GM19240 (cell line): ENCODE measurements at regions not wholly inside any gene's neighbourhood (a gene's known extent, or its start where the extent isn't known, plus 50 kb on each side); places are given as distances from the start of the nearest gene placed in this dataset.
"Not testable (repeated sequence)": the region's sequence is repeated elsewhere in the genome, so short reads cannot be mapped to it uniquely, and the experiment has no call there.

Experiments used
- DNase-seq: peaks from one replicate; pipeline ENCODE4 v3.0.0; 2011; ENCODE audit warnings: low spot score; ENCODE audit not compliant: insufficient read length

DNA sequence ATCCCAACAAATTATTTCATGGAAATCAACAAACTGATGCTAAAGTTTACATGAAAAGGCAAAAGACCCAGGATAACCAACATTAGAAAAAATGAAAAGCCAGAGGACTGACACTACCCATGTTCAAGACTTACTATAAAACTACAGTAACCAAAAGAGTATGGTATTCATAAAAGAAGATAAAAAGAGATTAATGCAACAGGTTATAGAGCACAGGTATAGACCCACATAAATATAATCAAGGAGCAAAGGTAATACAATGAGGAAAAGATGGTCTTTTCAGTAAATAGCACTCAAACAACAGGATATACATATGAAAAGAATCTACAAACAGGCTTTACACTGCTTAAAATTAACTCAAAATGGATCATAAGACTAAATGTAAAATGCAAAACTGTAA, 1342.7 kb downstream of the UQCRFS1 start:
- no peak for DNase-seq

DNA sequence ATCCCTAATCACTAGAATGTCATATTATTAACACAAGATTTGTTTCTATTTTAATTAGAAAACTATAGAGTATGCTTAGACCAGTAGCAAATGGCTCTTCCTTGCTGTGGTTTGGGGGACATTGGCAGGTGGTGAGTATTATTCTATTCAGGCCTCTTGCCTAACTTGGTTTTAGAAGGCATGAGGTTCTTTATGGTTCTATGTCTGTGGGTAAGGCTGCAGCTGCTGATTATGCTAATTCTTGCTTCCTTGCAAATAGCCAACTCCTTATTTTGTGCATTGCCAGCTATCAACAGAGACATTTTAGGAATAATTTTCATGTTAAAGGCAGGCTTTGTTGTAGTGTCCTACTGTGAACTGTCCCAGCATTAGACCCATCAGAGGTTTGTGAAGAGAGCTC, 1344.9 kb downstream of the UQCRFS1 start:
- no peak for DNase-seq

DNA sequence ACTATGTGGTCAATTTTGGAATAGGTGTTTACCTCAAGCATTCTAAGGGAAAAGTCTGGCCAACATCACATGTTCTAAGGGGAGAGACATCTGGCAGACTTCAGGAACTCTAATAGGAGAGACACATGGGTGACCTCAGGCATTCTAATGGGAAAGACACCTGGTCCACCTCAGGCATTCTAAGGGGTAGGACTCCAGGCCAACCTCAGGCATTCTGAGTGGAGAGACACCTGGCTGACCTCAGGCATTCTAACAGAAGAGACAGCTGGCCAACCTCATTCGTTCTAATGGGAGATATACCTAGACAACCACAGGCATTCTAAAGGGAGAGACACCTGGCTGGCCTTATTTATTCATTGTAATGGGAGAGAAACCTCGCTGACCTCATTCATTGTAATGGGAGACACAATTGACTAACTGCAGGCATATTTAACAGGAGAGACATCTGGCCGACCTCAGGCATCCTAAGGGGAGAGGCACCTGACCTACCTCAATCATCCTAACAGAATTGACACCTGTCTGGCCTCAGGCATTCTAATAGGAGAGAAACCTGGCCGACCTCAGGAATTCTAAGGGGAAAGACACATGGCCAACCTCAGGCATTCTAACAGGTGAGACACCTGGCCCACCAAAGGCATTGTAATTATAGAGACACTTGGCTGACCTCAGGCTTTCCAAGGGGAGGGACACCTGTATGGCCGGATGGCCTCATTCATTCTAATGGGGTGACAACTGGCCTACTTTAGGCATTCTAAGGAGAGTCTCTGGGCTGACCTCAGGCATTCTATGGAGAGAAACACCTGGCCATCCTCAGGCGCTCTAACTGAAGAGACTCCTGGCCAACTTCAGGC, 1346.8 kb downstream of the UQCRFS1 start:
- DNase-seq, result no peak

DNA sequence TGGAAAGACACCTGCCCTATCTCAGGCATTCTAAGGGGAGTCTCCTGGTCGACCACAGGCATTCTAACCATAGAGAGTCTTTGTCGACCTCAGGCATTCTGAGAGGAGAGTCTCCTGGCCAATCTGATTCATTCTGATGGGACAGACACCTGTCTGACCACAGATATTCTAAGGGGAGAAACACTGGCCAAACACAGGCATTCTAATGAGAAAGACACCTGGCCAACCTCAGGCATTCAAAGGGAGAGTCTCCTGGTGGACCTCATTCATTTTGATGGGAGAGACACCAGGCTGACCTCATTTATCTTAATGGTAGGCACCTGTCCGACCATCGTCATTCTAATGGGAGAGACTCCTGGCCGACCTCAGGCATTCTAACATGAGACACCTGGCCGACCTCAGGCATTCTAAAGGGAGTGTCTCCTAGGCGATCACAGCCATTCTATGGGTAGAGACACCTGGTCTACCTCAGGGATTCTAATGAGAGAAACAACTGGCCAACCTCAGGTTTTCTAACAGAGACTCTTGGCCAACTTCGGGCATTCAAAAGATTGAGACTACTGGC, 1351.5 kb downstream of the UQCRFS1 start:
- DNase-seq, result no peak

DNA sequence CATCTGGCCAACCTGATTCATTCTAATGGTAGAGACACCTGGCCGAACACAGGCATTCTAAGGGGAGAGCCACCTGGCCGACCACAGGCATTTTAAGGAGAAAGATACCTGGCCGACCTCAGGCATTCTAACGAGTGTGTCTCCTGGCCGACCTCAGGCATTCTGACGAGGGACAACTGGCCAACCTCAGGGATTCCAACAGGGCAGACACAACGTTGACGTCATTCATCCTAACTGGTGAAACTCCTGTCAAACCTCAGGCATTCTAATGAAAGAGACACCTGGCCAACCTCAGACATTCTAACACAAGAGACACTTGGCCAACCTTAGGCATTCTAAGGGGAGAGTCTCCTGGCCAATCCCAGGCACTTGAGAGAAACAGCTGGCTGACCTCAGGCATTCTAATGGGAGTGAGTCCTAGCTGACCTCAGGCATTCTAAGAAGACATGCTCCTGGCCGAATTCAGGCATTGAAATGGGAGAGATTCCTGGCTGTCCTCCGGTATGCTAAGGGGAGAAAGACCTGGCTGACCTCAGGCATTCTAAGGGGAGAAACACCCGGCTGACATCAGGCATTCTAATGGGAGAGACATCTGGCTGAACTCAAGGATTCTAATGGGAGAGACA, 1352.5 kb downstream of the UQCRFS1 start:
- no peak for DNase-seq

DNA sequence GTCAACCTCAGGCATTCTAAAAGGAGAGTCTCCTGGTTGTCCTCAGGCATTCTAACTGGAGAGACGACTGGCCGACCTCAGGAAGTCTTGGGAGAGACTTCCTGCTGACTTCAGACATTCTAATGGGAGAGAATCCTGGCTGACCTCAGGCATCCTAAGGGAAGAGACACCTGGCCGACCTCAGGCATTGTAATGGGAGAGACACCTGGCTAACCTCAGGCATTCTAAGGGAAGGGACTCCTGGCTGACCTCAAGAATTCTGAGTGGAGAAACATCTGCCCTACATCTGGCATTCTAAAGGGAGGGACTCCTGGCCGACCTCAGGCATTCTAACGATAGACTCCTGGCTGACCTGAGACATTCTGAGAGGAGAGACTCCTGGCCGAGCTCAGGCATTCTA, 1353.3 kb downstream of the UQCRFS1 start:
- DNase-seq, result no peak

DNA sequence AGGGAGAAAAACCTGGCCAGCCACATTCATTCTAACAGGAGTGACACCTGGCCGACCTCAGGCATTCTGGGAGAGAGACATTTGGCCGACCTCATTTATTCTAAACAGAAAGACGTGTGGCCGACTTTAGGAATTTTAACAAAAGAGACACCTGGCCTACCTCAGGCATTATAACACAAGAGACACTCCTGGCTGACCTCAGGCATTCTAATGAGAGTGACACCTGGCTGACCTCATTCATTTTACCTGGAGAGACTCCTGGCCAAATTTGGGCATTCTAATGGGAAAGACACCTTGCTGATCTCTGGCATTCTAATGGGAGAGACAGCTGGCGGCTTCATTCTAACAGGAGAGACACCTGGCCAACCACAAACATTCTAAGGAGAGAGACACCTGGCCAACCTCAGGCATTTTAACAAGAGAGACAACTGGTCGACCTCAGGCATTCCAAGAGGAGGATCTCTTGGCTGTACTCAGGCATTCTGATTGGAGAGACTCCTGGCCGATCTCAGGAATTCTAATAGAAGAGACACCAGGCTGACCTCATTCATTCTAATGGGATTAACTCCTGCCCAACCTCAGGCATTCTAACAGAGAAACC, 1353.9 kb downstream of the UQCRFS1 start:
- DNase-seq, result no peak

DNA sequence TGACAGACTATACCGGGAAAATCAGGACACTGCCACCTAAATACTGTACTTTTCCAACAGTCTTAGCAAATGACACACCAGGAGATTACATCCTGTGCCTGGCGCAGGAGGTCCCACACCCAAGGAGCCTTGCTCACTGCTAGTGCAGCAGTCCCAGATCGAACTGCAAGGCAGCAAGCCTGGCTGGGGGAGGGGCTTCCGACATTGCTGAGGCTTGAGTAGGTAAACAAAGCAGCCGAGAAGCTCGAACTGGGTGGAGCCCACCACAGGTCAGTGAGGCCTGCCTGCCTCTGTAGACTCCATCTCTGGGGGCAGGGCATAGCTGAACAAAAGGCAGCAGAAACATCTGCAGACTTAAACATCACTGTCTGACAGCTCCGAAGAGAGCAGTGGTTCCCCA, 1360.0 kb downstream of the UQCRFS1 start:
- not testable (repeated sequence) for DNase-seq

DNA sequence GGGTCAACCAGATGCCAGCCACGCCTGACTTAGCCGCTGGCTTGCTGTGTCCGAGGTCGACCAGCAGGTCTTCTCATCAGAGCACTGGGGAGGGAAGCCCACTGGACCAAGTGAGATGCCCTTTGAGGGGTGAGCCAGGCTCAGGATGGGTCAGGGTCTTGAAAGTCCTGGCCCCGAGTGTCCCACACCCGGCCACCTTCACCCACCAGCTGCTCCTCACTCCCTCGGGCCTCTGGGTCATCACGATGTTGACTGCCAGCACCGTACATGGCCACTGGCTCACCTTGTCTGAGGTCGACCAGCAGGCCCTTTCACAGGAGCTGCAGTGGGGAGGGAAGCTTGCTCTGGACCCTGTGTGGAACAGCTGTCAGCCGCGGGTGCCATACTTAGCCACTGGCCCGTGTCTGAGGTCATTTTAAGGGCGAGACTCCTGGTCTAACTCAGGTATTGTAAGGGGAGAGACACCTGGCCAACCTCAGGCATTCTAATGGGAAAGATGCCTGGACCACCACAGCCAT, 1361.3 kb downstream of the UQCRFS1 start:
- no peak for DNase-seq

DNA sequence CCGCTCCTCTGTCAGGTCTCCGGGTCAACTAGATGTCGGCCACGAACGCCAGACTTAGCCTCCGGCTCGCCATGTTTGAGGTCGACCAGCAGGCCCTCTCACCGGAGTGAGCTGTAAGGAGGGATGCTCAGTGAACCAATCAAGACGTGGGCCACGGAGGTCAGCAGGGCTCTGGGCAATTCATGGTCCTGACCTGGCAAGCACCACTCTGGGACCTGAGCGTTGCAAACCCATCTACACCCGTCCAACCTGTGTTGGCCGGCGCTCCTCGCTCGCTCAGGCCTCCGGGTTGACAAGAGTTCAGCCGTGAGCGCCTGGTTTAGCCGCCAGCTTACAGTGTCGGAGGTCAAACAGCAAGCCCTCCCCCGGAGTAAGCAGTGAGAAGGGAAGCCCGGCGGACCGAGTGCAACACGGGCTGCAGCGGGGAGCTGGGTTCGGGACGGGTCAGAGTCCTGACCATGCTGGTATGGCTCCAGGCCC, 1361.9 kb downstream of the UQCRFS1 start:
- DNase-seq, result no peak

DNA sequence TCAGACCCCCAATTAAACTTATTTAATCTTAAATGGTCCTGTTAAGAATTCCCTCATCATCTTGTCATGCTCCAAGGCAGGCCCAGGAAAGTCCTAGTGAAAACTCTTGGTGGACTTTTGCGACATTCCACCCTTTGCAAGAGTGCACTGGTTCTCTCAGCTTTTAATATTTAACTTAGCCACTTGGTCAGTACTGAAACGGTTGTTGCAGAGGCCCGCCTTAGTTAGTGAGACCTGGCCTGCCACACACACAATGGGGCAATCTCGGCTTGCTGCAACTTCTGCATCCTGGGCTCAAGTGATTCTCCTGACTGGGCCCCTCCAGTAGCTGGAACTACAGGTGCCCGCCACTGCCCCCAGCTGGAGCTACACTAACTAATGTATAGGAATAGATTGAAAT, 1366.0 kb downstream of the UQCRFS1 start:
- no peak for DNase-seq

DNA sequence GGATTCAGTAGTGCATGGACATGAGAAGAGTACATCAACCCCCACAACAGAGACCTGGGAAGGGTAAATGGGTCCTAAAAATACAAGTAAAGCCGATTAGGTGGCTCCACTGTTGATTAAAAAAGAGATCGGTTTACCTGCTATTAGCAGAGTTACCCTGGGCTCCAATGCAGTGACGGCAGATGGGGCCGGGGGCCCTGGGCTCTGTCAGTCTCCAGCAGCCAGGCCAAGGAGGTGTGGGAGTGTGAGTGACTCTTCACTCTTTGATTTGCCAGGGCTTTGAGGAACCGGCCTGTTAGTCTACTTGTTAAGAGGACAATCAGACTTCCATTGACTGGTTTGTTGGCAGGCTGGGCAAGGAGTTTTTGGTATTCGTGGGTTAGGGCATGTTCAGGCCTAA, 1368.7 kb downstream of the UQCRFS1 start:
- no peak for DNase-seq

DNA sequence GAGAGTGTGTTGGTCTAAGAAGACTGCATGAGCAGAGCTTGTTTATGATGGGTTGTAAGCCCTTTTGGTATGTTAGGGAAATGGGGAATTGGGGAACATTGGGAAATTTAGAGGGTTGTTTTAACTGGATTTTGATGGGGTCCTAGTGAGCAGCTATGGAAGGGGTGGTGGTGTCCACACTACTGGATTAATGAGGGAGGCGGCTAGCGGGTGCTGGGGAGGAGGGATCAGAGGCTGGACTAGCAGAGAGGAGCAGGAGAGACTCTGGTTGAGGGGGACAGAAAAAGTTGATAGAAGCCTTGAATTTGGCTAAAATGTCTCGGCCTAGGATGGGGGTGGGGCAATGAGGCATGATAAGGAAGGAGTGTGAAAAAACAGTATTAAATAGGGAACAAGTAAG, 1369.1 kb downstream of the UQCRFS1 start:
- no peak for DNase-seq

DNA sequence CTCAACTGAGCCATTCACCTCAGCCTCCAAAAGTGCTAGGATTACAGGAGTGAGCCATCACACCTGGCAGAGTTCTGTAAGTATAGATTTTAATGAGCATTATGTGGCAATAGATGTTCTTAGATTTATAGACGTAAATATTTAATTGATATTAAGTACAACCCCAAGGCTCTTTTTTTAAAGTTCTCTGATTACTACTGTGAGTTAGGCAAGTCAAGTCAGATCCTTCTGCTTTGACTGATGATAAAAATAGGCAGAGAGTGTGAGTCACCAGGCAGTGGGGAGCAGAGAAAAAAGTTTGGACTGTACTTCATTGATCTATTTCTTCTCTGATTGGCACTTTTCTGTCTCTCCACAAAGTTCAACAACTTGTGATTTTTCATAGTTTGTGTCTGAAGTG, 1379.9 kb downstream of the UQCRFS1 start:
- no peak for DNase-seq

DNA sequence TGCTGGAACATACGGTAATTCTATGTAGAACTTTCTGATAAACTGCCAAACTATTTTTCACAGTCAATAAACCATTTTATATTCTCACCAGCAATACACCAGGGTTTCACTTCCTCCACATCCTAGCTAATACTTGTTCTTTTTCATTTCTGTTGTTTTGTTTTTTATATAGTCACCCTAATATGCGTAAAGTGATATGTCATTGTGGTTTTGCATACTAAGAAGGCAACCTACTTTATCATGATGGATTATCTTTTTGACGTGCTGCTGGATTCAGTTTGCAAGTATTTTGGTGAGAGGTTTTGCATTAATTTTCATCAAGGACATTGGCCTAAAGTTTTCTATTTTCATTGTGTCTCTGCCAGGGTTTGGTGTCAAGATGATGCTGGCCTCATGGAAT, 1384.1 kb downstream of the UQCRFS1 start:
- DNase-seq, result no peak

DNA sequence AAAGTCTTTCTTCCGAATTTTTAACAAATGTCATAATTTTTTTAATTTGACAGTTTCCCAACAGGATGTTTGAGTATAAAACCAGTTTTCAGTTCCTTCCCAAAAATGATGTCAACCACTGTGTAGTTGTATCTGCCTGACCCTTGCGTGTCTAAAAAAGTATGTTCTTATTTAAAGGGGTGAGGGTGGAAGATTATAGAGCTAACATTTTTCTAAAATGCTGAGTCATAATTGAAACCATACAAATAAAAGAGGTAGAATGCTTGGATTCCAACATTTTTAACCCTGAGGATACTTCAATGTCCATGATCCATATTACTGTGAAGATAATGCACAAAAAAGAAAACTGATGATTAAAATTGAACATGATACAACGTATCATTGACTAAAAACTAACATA, 1388.8 kb downstream of the UQCRFS1 start:
- no peak for DNase-seq

DNA sequence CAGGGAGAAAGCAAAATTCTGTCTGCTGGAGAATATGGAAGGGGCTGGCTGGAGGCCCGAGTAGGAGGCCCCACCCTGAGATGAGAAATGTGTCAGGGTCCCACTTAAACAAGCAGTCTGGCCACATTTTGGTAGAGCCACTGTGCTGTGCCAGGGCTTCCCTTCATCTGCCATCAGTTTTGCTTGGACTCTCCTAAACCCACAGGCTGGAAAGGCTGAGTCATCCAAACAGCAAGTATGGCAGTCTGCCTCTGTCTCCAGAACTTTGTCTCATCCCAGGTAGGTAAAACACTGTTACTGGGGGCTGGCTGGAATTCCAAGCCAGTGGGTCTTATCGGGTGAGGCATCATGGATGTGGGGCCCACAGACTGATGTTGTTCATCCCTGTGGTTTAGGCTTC, 1390.6 kb downstream of the UQCRFS1 start:
- no peak for DNase-seq

DNA sequence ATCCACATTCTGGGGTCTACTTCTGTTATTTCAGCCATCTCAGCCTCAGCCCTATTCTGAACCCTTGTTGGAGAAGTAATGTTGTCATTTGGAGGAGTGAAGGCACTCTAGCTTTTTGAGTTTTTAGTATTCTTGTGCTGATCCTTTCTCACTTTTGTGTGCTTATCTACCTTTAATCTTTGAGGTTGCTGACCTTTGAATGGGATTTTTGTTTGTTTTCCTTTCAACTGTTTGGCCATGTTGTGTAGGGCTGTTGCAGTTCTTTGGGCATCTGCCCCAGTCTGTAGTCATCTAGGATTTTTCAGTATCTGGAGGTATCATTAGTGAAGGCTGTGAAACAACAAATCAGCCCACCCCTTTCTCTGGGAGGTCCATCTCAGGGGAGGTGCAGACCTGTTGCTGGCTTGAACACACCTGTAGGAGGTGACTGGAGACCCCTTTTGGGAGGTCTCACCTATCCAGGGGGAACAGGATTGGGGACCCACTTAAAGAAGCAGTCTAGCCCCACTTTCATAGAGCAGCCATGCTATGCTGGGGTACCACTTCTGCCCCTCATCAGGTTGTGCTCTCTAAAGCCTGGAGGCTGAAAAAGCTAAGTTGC, 1391.4 kb downstream of the UQCRFS1 start:
- no peak for DNase-seq

DNA sequence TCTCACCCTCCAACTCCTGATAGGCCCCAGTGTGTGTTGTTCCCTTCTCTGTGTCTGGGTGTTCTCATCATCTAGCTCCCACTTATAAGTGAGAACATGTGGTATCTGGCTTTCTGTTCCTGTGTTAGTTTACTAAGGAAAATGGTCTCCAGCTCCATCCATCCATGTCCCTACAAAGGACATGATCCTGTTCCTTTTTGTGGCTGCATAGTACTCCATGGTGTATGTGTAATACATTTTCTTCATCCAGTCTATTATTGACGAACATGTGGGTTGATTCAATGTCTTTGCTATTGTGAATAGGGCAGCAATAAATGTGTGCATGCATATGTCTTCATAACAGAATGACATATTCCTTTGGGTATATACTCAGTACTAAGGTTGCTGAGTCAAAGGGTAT, 1397.0 kb downstream of the UQCRFS1 start:
- no peak for DNase-seq

DNA sequence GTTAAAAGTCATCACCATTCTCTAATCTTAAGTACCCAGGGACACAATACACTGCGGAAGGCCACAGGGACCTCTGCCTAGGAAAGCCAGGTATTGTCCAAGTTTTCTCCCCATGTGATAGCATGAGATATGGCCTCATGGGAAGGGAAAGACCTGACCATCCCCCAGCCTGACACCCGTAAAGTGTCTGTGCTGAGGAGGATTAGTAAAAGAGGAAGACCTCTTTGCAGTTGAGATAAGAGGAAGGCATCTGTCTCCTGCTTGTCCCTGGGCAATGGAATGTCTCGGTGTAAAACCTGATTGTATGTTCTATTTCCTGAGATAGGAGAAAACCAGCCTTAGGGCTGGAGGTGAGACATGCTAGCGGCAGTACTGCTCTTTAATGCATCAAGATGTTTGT, 1398.1 kb downstream of the UQCRFS1 start:
- DNase-seq, result not testable (repeated sequence)

DNA sequence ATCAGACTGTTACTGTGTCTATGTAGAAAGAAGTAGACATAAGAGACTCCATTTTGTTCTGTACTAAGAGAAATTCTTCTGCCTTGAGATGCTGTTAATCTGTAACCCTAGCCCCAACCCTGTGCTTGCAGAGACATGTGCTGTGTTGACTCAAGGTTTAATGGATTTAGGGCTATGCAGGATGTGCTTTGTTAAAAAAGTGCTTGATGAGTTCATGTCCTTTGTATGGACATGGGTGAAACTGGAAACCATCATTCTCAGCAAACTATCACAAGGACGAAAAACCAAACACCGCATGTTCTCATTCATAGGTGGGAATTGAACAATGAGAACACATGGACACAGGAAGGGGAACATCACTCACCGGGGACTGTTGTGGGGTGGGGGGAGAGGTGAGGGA, 1398.7 kb downstream of the UQCRFS1 start:
- not testable (repeated sequence) for DNase-seq
